GM19397 (cell line): ENCODE measurements at regions not wholly inside any gene's neighbourhood (a gene's known extent, or its start where the extent isn't known, plus 50 kb on each side); places are given as distances from the start of the nearest gene placed in this dataset.

ENCODE experiments used
- ATAC-seq: cut with Tn5 transposase; IDR thresholded peaks from one replicate; pipeline ENCODE4 v1.9.1; 2021; ENCODE audit warnings: mild to moderate bottlenecking, moderate library complexity; ENCODE audit not compliant: unreplicated experiment

GRCh38 chr4:140809676-140810075, 53.5 kb upstream of the TBC1D9 start:
- ATAC-seq: no peak

- ATAC-seq: no peak
These were observed 52.1 kb upstream of the TBC1D9 start for GRCh38 chr4:140808256-140808655.

GRCh38 chr4:140807491-140808252, 51.5 kb upstream of the TBC1D9 start:
- peak; percentile 78 for ATAC-seq

- peak; percentile 51 for ATAC-seq
These were observed 50.0 kb upstream of the TBC1D9 start for GRCh38 chr4:140806163-140806562.
